HepG2 (cell line): ENCODE measurements at regions not wholly inside any gene's neighbourhood (a gene's known extent, or its start where the extent isn't known, plus 50 kb on each side); places are given as distances from the start of the nearest gene placed in this dataset.

Experiments used
- ATAC-seq: fragments of 200-7000 bp; cut with Tn5 transposase; 3 replicates; pipeline ENCODE4 v1.9.1; 2020; ENCODE audit warnings: mild to moderate bottlenecking, moderate library complexity
- BruUV-seq: library from RNA; stranded (reverse); fragments of 400-500 nt; replicated peaks from 2 replicates; lab custom pipeline; 2021; lab: Mats Ljungman, UMichigan
- CTCF ChIA-PET: fragments of 300-600 bp; formaldehyde crosslinking; extraction: SDS; loops from one replicate; lab custom pipeline; 2021; ENCODE audit warnings: low total read pairs, inconsistent platforms, low intra/inter-chr PET ratio; lab: Yijun Ruan, JAX
- POLR2A ChIA-PET: fragments of 350-600 bp; sonication (Branson Sonifier 250); formaldehyde crosslinking; loops from one replicate; lab custom pipeline; 2020; ENCODE audit warnings: antibody characterized with exemption, inconsistent platforms; lab: Yijun Ruan, JAX
- DNase-seq: peaks from one replicate; pipeline ENCODE4 v3.0.0-alpha.2; 2015; ENCODE audit warnings: low spot score
- FAIRE-seq: peaks from 3 replicates; lab custom pipeline; 2011; peaks lifted over from hg19 to GRCh38; lab: Jason Lieb, UNC
- H2AFZ ChIP-seq: one replicate; pipeline ENCODE4 v1.6.1; 2011; ENCODE audit warnings: low read length, inconsistent platforms
- H3K27ac ChIP-seq: fragments of 300-600 bp; 3 replicates; pipeline ENCODE4 v1.8.0; 2011; ENCODE audit warnings: mixed run types, mild to moderate bottlenecking, mixed read lengths, low read length, inconsistent platforms; ENCODE audit not compliant: insufficient read depth; ENCODE audit errors: extremely low read length
- H3K27me3 ChIP-seq, 2 experiments: fragments of 200-600 bp in 1 of 2; 2 replicates in 1 of 2; 3 replicates in 1 of 2; pipeline versions ENCODE4 v1.6.0 to v1.8.0; 2011; ENCODE audit warnings: low read length in 2 of 2, mild to moderate bottlenecking in 2 of 2, moderate library complexity in 2 of 2, inconsistent platforms in 1 of 2; ENCODE audit not compliant: insufficient read depth in 2 of 2, control insufficient read depth in 1 of 2
- H3K36me3 ChIP-seq, 2 experiments: fragments of 200-600 bp in 1 of 2; replicated peaks in 1 of 2; 2 replicates in 1 of 2; 3 replicates in 1 of 2; pipeline versions ENCODE4 v1.5.1 to v1.8.0; 2011; ENCODE audit warnings: low read length in 2 of 2, inconsistent platforms in 1 of 2; ENCODE audit not compliant: insufficient read depth in 2 of 2, control insufficient read depth in 1 of 2
- H3K4me1 ChIP-seq: 2 replicates; pipeline ENCODE4 v1.5.1; 2012; ENCODE audit warnings: low read length, inconsistent platforms; ENCODE audit not compliant: insufficient read depth
- H3K4me2 ChIP-seq: 2 replicates; pipeline ENCODE4 v1.6.0; 2011; ENCODE audit warnings: low read depth, low read length, inconsistent platforms
- H3K4me3 ChIP-seq, 3 experiments: fragments of 200-600 bp in 1 of 3; sonication (generic), shearing (Covaris generic) in 1 of 3; replicated peaks in 1 of 3; 2 replicates each; pipeline ENCODE4 v1.5.1; 2011 to 2016; ENCODE audit warnings: low read length in 3 of 3, inconsistent platforms in 2 of 3, low read depth in 2 of 3, mild to moderate bottlenecking in 2 of 3, control low read depth in 1 of 3, mixed read lengths in 1 of 3; ENCODE audit not compliant: insufficient read depth in 1 of 3
- H3K79me2 ChIP-seq: one replicate; pipeline ENCODE4 v1.6.1; 2011; ENCODE audit warnings: low read length, inconsistent platforms; ENCODE audit not compliant: insufficient read depth
- H3K9ac ChIP-seq: 2 replicates; pipeline ENCODE4 v1.6.0; 2011; ENCODE audit warnings: mild to moderate bottlenecking, low read depth, low read length, inconsistent platforms; ENCODE audit not compliant: insufficient read depth
- H3K9me3 ChIP-seq: 2 replicates; pipeline ENCODE4 v1.5.1; 2012; ENCODE audit warnings: mild to moderate bottlenecking, low read length
- H4K20me1 ChIP-seq: 2 replicates; pipeline ENCODE4 v1.6.0; 2011; ENCODE audit warnings: inconsistent platforms, mild to moderate bottlenecking, low read length, moderate library complexity; ENCODE audit not compliant: insufficient read depth
- AFF4 ChIP-seq: sonication (generic); formaldehyde crosslinking; IDR thresholded peaks from 2 replicates; pipeline ENCODE4 v1.4.0; 2020; ENCODE audit warnings: missing genetic modification reagents
- CREB3 ChIP-seq: sonication (generic); formaldehyde crosslinking; IDR thresholded peaks from 2 replicates; pipeline ENCODE4 v1.5.0; 2020; ENCODE audit warnings: missing genetic modification reagents
- KDM5B ChIP-seq: sonication (generic); formaldehyde crosslinking; IDR thresholded peaks from 2 replicates; pipeline ENCODE4 v1.4.0; 2020; ENCODE audit warnings: missing genetic modification reagents, mild to moderate bottlenecking, borderline replicate concordance
- TCF12 ChIP-seq, 2 experiments: fragments of 450-650 bp in 1 of 2; sonication (generic) in 1 of 2; formaldehyde crosslinking in 1 of 2; IDR thresholded peaks; 2 replicates each; pipeline versions ENCODE4 v1.6.1 to v1.8.0; 2017 to 2022; ENCODE audit warnings: antibody characterized with exemption in 1 of 2, mild to moderate bottlenecking in 1 of 2, missing genetic modification reagents in 1 of 2, moderate library complexity in 1 of 2
- ZFP36 ChIP-seq: fragments of 150-350 bp; IDR thresholded peaks from 2 replicates; pipeline ENCODE4 v1.6.1; 2018; ENCODE audit warnings: borderline replicate concordance, low read length, low read depth; ENCODE audit not compliant: partially characterized antibody
- ZNF264 ChIP-seq: sonication (generic); formaldehyde crosslinking; IDR thresholded peaks from 2 replicates; pipeline ENCODE4 v1.4.0; 2020; ENCODE audit warnings: missing genetic modification reagents
- ZNF513 ChIP-seq: sonication (generic); formaldehyde crosslinking; conservative IDR thresholded peaks from 2 replicates; pipeline ENCODE4 v1.5.0; 2020; ENCODE audit warnings: missing genetic modification reagents
- ZNF687 ChIP-seq: sonication (generic); formaldehyde crosslinking; IDR thresholded peaks from 2 replicates; pipeline ENCODE4 v1.5.1; 2020; ENCODE audit warnings: mild to moderate bottlenecking, missing genetic modification reagents, moderate library complexity
- WGBS: methylation state at CpG from one replicate; pipeline ENCODE4 v1.1.6; 2017; ENCODE audit warnings: low lambda C conversion rate; 5-methylcytosine and 5-hydroxymethylcytosine counted together
- in situ Hi-C: cut with HindIII; loops from 2 replicates; pipeline ENCODE4 v1.10.0; 2017; ENCODE audit warnings: low pct_unique_long_range_greater_than_20kb; ENCODE audit not compliant: extremely low pct_ligation_motif_present
- intact Hi-C: fragments of 100-400 bp; cut with micrococcal nuclease; formaldehyde crosslinking; loops from one replicate; pipeline ENCODE4 v1.10.0; 2022; ENCODE audit not compliant: unreplicated experiment

- no peak for TF ChIP-seq CREB3 (CRISPR knock-in tag)
Measured at GRCh38 chr1:222995236-222995580, 147.8 kb downstream of the TLR5 start (continued).

- no peaks in the 10 kb centered on the region for H3K79me2 ChIP-seq
- FAIRE-seq (no peak), DNase-seq (no peak), ATAC-seq (no peak)
- H3K27ac ChIP-seq = no peak overlapping the region
- in situ Hi-C loops (no loop called here), intact Hi-C loops (no loop called here)
- H3K4me3 ChIP-seq = no peak overlapping the region
- H3K9me3 ChIP-seq = no peaks in the 10 kb centered on the region
- H3K4me1 ChIP-seq = peaks cover 12% of the 10 kb centered on the region
- 78% methylated on average over 5 of the region's 5 CpGs for WGBS
- POLR2A ChIA-PET = no interaction called here
- no peaks in the 10 kb centered on the region; a peak in 1 of 5 replicates for H3K36me3 ChIP-seq
- H2AFZ ChIP-seq = no peak overlapping the region
- CTCF ChIA-PET = no interaction called here
- H4K20me1 ChIP-seq = no peaks in the 10 kb centered on the region
- BruUV-seq = no TSS peak
- H3K4me2 ChIP-seq = no peak overlapping the region
- no peak overlapping the region for H3K9ac ChIP-seq
- H3K27me3 ChIP-seq = no peaks in the 10 kb centered on the region
- TF ChIP-seq TCF12 (IDR thresholded peaks at IDR 0.05) (no peak), TCF12 (CRISPR knock-in tag; IDR thresholded peaks at IDR 0.05) (no peak), ZNF687 (CRISPR knock-in tag) (no peak), AFF4 (CRISPR knock-in tag) (no peak), KDM5B (CRISPR knock-in tag) (no peak), ZNF513 (no peak), ZNF264 (CRISPR knock-in tag) (no peak), ZFP36 (no peak)
Measured at GRCh38 chr1:222995620-222996309, 147.3 kb downstream of the TLR5 start.
